Esophagus squamous epithelium (tissue), 4 donors: ENCODE measurements at regions not wholly inside any gene's neighbourhood (a gene's known extent, or its start where the extent isn't known, plus 50 kb on each side); places are given as distances from the start of the nearest gene placed in this dataset.

ENCODE experiments used
- CTCF ChIP-seq, 6 experiments: fragments of 450-650 bp in 4 of 6; fragments of 200-600 bp in 2 of 6; sonication (generic) in 2 of 6; IDR thresholded peaks; one replicate each; pipeline ENCODE4 v1.5.1; 2016 to 2019; ENCODE audit warnings: antibody characterized with exemption in 6 of 6, mild to moderate bottlenecking in 4 of 6, moderate library complexity in 4 of 6
- POLR2A ChIP-seq, 4 donors: fragments of 450-650 bp; IDR thresholded peaks; one replicate each; pipeline ENCODE4 v1.6.1; 2017; ENCODE audit warnings: antibody characterized with exemption in 4 of 4, mild to moderate bottlenecking in 4 of 4, moderate library complexity in 3 of 4

DNA sequence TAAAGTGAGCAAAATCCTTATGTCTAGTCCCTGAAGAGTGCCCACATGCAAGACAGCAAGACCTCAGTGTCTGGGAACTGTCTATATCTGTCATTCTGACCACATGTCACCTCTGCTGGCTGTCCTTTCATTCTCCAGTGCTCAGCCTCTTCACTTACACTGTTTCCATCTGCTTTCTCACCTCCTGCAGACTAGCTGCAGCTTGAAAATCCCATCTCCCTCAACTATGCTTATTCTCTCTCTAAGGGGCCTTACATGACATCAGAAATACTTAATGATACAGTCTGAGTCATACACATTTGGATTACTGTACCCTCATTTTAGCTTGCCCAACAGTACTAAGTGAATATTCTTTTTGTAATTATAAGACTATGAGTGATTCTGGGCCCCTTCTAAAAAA is 587.8 kb downstream of the EPM2A start:
- TF ChIP-seq CTCF (IDR thresholded peaks at IDR 0.05) (no peak), POLR2A (IDR thresholded peaks at IDR 0.05) (no peak)
